Erythroblast (primary cell): ENCODE measurements at regions not wholly inside any gene's neighbourhood (a gene's known extent, or its start where the extent isn't known, plus 50 kb on each side); places are given as distances from the start of the nearest gene placed in this dataset.

Experiments
- GATA1 ChIP-seq: IDR thresholded peaks from 2 replicates; pipeline ENCODE4 v1.6.1; 2011; ENCODE audit warnings: low read depth, mild to moderate bottlenecking, control low read depth, low read length, moderate library complexity
- POLR2A ChIP-seq: IDR thresholded peaks from 2 replicates; pipeline ENCODE4 v1.6.1; 2011; ENCODE audit warnings: mild to moderate bottlenecking, low read length

DNA sequence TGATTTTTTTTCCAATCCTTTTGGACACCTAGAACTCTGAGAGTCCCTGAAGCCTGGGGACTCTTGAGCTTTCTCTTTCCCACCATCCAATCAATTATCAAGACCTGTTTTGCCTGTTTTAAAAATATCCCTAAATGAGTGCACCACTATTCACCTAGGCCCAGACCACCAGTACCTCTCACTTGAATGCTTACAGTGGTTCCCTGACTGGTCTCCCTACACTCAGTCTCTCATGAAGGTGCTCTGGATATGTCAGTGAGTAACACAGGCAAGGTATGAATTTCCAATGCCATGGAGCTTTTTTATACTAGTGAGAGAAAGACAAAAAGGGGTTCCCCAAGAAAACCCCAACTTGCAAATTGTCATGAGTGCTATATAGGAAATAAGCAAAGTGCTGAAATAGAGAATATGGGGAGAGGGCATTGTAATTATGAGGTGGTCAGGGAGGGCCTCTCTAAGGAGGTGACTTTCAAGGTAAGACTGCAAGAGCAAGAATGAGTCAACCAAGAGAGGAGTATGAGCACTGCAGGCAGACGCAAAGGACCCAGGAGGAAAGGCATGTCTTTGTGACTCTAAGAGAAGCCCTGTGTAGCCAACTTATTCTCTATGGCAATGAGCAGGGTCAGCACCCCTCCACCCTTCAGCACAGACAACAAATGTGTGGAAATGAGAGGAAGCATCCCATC, 85.3 kb upstream of the MBIP start:
- TF ChIP-seq POLR2A (no peak), GATA1 (no peak)
